ENCODE measurements at regions not wholly inside any gene's neighbourhood (a gene's known extent, or its start where the extent isn't known, plus 50 kb on each side); places are given as distances from the start of the nearest gene placed in this dataset.
A peak's percentile ranks its signal among the peaks of the same experiment; 100 is the strongest.

GRCh38 chr13:32914686-32915085 lies 101.5 kb upstream of the KL start:
- DNase-seq: no peak

GRCh38 chr13:32917504-32917903 lies 98.7 kb upstream of the KL start:
- no peak for DNase-seq

GRCh38 chr13:32923725-32924124 lies 92.5 kb upstream of the KL start:
- no peak for DNase-seq

GRCh38 chr13:32924886-32925285 lies 91.3 kb upstream of the KL start:
- DNase-seq: no peak

- DNase-seq: no peak
Observed at GRCh38 chr13:32925506-32925905, 90.7 kb upstream of the KL start.

- DNase-seq: no peak
Observed at GRCh38 chr13:32932376-32932775, 83.8 kb upstream of the KL start.

GRCh38 chr13:32936716-32937115 lies 79.5 kb upstream of the KL start:
- no peak for DNase-seq

- no peak for DNase-seq
Observed at GRCh38 chr13:32938314-32938713, 77.9 kb upstream of the KL start.

GRCh38 chr13:32938907-32939306 lies 77.3 kb upstream of the KL start:
- DNase-seq: no peak

- DNase-seq: no peak
Observed at GRCh38 chr13:32940601-32941000, 75.6 kb upstream of the KL start.

GRCh38 chr13:32941368-32941767 lies 74.9 kb upstream of the KL start:
- DNase-seq: no peak

- no peak for DNase-seq
Observed at GRCh38 chr13:32946558-32946957, 69.7 kb upstream of the KL start.

GRCh38 chr13:32947411-32948276 lies 68.6 kb upstream of the KL start:
- peak; percentile 25 for DNase-seq

- no peak for DNase-seq
Observed at GRCh38 chr13:32949820-32950219, 66.4 kb upstream of the KL start.

- peak; percentile 76 for DNase-seq
Observed at GRCh38 chr13:32951580-32951979, 64.6 kb upstream of the KL start.

GRCh38 chr13:32955881-32956594 lies 60.2 kb upstream of the KL start:
- DNase-seq: no peak

- no peak for DNase-seq
Observed at GRCh38 chr13:32956595-32956933, 59.7 kb upstream of the KL start.

GRCh38 chr13:32960626-32961025 lies 55.6 kb upstream of the KL start:
- DNase-seq: no peak

GRCh38 chr13:32961724-32962123 lies 54.5 kb upstream of the KL start:
- DNase-seq: no peak

- DNase-seq: no peak
Observed at GRCh38 chr13:32962342-32962741, 53.9 kb upstream of the KL start.

- no peak for DNase-seq
Observed at GRCh38 chr13:32964987-32965386, 51.2 kb upstream of the KL start.

Measured in NCI-H1092 (cell line).